ENCODE measurements at regions not wholly inside any gene's neighbourhood (a gene's known extent, or its start where the extent isn't known, plus 50 kb on each side); places are given as distances from the start of the nearest gene placed in this dataset.
"Not testable (repeated sequence)": the region's sequence is repeated elsewhere in the genome, so short reads cannot be mapped to it uniquely, and the experiment has no call there.

GRCh38 chr2:225779829-225780228, 380.3 kb downstream of the NYAP2 start:
- H3K4me1 ChIP-seq (ENCODE audit: insufficient read depth, low read length) = no peaks in the 10 kb centered on the region
- no peak overlapping the region for H3K9ac ChIP-seq (ENCODE audit: low read depth, low read length)
- H3K9me3 ChIP-seq (ENCODE audit: control insufficient read depth, insufficient read depth, low read length) = no peaks in the 10 kb centered on the region; the same call in 1 of the 2 replicates
- no peaks in the 10 kb centered on the region for H3K36me3 ChIP-seq (ENCODE audit: insufficient read depth, low read length)

DNA sequence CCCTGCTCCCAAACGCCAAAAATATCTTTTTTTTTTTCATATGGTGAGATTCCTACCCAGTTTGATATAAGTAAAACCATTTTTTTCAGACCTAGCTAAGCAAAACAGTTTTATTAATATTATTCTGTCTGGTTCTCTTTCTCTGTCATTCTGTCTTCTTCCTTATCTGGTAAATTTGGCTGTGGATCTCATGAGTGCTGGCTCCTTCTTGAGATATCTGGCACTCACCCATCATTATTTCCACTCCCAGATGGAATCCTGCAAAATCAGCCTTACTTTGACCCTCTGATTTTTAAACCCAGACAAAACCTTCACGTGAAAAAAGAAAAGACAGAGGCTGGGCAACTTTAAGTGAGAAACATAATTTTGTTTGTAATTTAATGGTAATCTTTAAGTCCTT, 373.6 kb downstream of the NYAP2 start:
- Histone ChIP-seq H3K4me1 (ENCODE audit: insufficient read depth, low read length) (no peaks in the 10 kb centered on the region), H3K36me3 (ENCODE audit: insufficient read depth, low read length) (no peaks in the 10 kb centered on the region), H3K9ac (ENCODE audit: low read depth, low read length) (no peak overlapping the region), H3K9me3 (ENCODE audit: control insufficient read depth, insufficient read depth, low read length) (no peaks in the 10 kb centered on the region; the same call in 1 of the 2 replicates)

- Histone ChIP-seq H3K4me1 (ENCODE audit: insufficient read depth, low read length) (no peaks in the 10 kb centered on the region), H3K9ac (ENCODE audit: low read depth, low read length) (no peak overlapping the region), H3K36me3 (ENCODE audit: insufficient read depth, low read length) (no peaks in the 10 kb centered on the region), H3K9me3 (ENCODE audit: control insufficient read depth, insufficient read depth, low read length) (no peaks in the 10 kb centered on the region; the same call in 1 of the 2 replicates)
Observed at GRCh38 chr2:225771701-225772100, 372.2 kb downstream of the NYAP2 start.

DNA sequence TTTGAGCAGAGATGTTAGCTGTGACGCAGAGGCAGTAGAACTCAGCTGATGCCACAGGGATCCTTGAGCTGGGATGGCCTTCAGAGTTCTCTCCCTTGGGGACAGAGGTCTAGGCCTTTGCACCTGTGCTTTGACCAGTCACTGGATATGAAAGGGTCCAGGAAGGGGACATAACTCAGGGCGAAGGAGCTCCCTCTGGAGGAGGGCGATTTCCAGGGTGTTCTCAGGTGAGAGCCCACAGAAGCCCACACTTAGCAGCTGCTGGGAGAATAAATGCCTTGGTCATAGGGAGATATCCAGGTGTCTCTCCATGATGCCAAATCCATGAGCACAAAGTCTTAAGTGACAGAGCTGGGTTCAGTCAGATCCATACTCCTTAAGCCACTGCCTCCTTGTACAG, 369.2 kb downstream of the NYAP2 start:
- Histone ChIP-seq H3K9me3 (ENCODE audit: control insufficient read depth, insufficient read depth, low read length) (no peaks in the 10 kb centered on the region), H3K9ac (ENCODE audit: low read depth, low read length) (no peak overlapping the region), H3K36me3 (ENCODE audit: insufficient read depth, low read length) (no peaks in the 10 kb centered on the region), H3K4me1 (ENCODE audit: insufficient read depth, low read length) (no peaks in the 10 kb centered on the region)

GRCh38 chr2:225766431-225766830, 366.9 kb downstream of the NYAP2 start:
- Histone ChIP-seq H3K9me3 (ENCODE audit: control insufficient read depth, insufficient read depth, low read length) (no peaks in the 10 kb centered on the region), H3K9ac (ENCODE audit: low read depth, low read length) (no peak overlapping the region), H3K4me1 (ENCODE audit: insufficient read depth, low read length) (no peaks in the 10 kb centered on the region), H3K36me3 (ENCODE audit: insufficient read depth, low read length) (no peaks in the 10 kb centered on the region)

- no peaks in the 10 kb centered on the region for H3K4me1 ChIP-seq (ENCODE audit: insufficient read depth, low read length)
Observed at GRCh38 chr2:225765820-225766219, 366.3 kb downstream of the NYAP2 start.

GRCh38 chr2:225764346-225764745, 364.8 kb downstream of the NYAP2 start:
- no peaks in the 10 kb centered on the region for H3K4me1 ChIP-seq (ENCODE audit: insufficient read depth, low read length)
- H3K9me3 ChIP-seq (ENCODE audit: control insufficient read depth, insufficient read depth, low read length) = no peaks in the 10 kb centered on the region

More at GRCh38 chr2:225765820-225766219, 366.3 kb downstream of the NYAP2 start:
- no peaks in the 10 kb centered on the region for H3K9me3 ChIP-seq (ENCODE audit: control insufficient read depth, insufficient read depth, low read length)
- H3K36me3 ChIP-seq (ENCODE audit: insufficient read depth, low read length) = no peaks in the 10 kb centered on the region
- no peak overlapping the region for H3K9ac ChIP-seq (ENCODE audit: low read depth, low read length)

GRCh38 chr2:225763711-225764110, 364.2 kb downstream of the NYAP2 start:
- Histone ChIP-seq H3K36me3 (ENCODE audit: insufficient read depth, low read length) (no peaks in the 10 kb centered on the region), H3K9ac (ENCODE audit: low read depth, low read length) (no peak overlapping the region), H3K9me3 (ENCODE audit: control insufficient read depth, insufficient read depth, low read length) (no peaks in the 10 kb centered on the region), H3K4me1 (ENCODE audit: insufficient read depth, low read length) (no peaks in the 10 kb centered on the region)

More at GRCh38 chr2:225764346-225764745, 364.8 kb downstream of the NYAP2 start:
- Histone ChIP-seq H3K9ac (ENCODE audit: low read depth, low read length) (no peak overlapping the region), H3K36me3 (ENCODE audit: insufficient read depth, low read length) (no peaks in the 10 kb centered on the region)

GRCh38 chr2:225761396-225761795, 361.9 kb downstream of the NYAP2 start:
- Histone ChIP-seq H3K9ac (ENCODE audit: low read depth, low read length) (no peak overlapping the region), H3K9me3 (ENCODE audit: control insufficient read depth, insufficient read depth, low read length) (no peaks in the 10 kb centered on the region), H3K4me1 (ENCODE audit: insufficient read depth, low read length) (no peaks in the 10 kb centered on the region), H3K36me3 (ENCODE audit: insufficient read depth, low read length) (no peaks in the 10 kb centered on the region)

GRCh38 chr2:225757248-225757647, 357.7 kb downstream of the NYAP2 start:
- H3K9ac ChIP-seq (ENCODE audit: low read depth, low read length) = no peak overlapping the region
- H3K9me3 ChIP-seq (ENCODE audit: control insufficient read depth, insufficient read depth, low read length) = no peaks in the 10 kb centered on the region
- H3K4me1 ChIP-seq (ENCODE audit: insufficient read depth, low read length) = no peaks in the 10 kb centered on the region
- no peaks in the 10 kb centered on the region for H3K36me3 ChIP-seq (ENCODE audit: insufficient read depth, low read length)

GRCh38 chr2:225756198-225756597, 356.7 kb downstream of the NYAP2 start:
- Histone ChIP-seq H3K9me3 (ENCODE audit: control insufficient read depth, insufficient read depth, low read length) (no peaks in the 10 kb centered on the region), H3K36me3 (ENCODE audit: insufficient read depth, low read length) (no peaks in the 10 kb centered on the region), H3K9ac (ENCODE audit: low read depth, low read length) (no peak overlapping the region), H3K4me1 (ENCODE audit: insufficient read depth, low read length) (no peaks in the 10 kb centered on the region)

- Histone ChIP-seq H3K9me3 (ENCODE audit: control insufficient read depth, insufficient read depth, low read length) (no peaks in the 10 kb centered on the region; the same call in 1 of the 2 replicates), H3K4me1 (ENCODE audit: insufficient read depth, low read length) (no peaks in the 10 kb centered on the region), H3K9ac (ENCODE audit: low read depth, low read length) (no peak overlapping the region), H3K36me3 (ENCODE audit: insufficient read depth, low read length) (no peaks in the 10 kb centered on the region)
Observed at GRCh38 chr2:225748609-225749008, 349.1 kb downstream of the NYAP2 start.

DNA sequence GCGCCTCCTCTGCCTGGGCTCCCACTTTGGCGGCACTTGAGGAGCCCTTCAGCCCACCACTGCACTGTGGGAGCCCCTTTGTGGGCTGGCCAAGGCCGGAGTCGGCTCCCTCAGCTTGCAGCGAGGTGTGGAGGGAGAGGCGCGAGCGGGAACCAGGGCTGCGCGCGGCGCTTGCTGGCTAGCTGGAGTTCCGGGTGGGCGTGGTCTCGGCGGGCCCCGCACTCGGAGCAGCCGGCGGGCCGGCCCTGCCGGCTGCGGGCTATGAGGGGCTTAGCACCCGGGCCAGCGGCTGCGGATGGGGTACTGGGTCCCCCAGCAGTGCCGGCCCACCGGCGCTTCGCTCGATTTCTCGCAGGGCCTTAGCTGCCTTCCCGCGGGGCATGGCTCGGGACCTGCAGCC, 344.5 kb downstream of the NYAP2 start:
- H3K36me3 ChIP-seq (ENCODE audit: insufficient read depth, low read length) = not testable (repeated sequence)

GRCh38 chr2:225742487-225742886, 343.0 kb downstream of the NYAP2 start:
- Histone ChIP-seq H3K9me3 (ENCODE audit: control insufficient read depth, insufficient read depth, low read length) (no peaks in the 10 kb centered on the region; the same call in 1 of the 2 replicates), H3K9ac (ENCODE audit: low read depth, low read length) (no peak overlapping the region), H3K4me1 (ENCODE audit: insufficient read depth, low read length) (no peaks in the 10 kb centered on the region), H3K36me3 (ENCODE audit: insufficient read depth, low read length) (no peaks in the 10 kb centered on the region)

More for the DNA sequence above, 344.5 kb downstream of the NYAP2 start:
- H3K9ac ChIP-seq (ENCODE audit: low read depth, low read length) = peak overlapping the region; percentile 57; the same call in 1 of the 2 replicates
- H3K4me1 ChIP-seq (ENCODE audit: insufficient read depth, low read length); H3K9me3 ChIP-seq (ENCODE audit: control insufficient read depth, insufficient read depth, low read length): not testable (repeated sequence)

DNA sequence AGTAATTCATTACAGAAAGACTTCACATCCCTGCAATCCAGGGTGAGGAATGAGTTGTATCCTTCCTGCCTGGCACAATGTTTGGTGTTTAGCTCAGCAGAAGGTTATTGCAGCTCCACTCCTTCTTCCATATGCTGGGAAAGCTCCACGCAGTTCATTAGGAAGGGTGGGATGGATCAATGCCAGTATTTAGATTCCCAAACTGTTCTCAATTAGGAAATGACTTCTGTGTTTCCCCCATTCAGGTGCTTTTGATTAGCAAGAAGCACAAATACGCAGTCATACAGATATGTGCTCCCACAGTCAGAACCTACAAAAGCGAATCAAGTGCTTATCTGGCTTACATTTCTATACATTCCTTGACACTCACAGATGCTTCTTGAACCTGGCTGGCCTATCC, 340.6 kb downstream of the NYAP2 start:
- Histone ChIP-seq H3K36me3 (ENCODE audit: insufficient read depth, low read length) (no peaks in the 10 kb centered on the region), H3K4me1 (ENCODE audit: insufficient read depth, low read length) (no peaks in the 10 kb centered on the region)

GRCh38 chr2:225739328-225739727, 339.8 kb downstream of the NYAP2 start:
- Histone ChIP-seq H3K36me3 (ENCODE audit: insufficient read depth, low read length) (no peaks in the 10 kb centered on the region), H3K9me3 (ENCODE audit: control insufficient read depth, insufficient read depth, low read length) (no peaks in the 10 kb centered on the region), H3K4me1 (ENCODE audit: insufficient read depth, low read length) (no peaks in the 10 kb centered on the region), H3K9ac (ENCODE audit: low read depth, low read length) (no peak overlapping the region)

More for the DNA sequence above, 340.6 kb downstream of the NYAP2 start:
- H3K9ac ChIP-seq (ENCODE audit: low read depth, low read length) = no peak overlapping the region
- H3K9me3 ChIP-seq (ENCODE audit: control insufficient read depth, insufficient read depth, low read length) = no peaks in the 10 kb centered on the region; the same call in 1 of the 2 replicates

Measured in ES-I3 (cell line).